ENCODE measurements at regions not wholly inside any gene's neighbourhood (a gene's known extent, or its start where the extent isn't known, plus 50 kb on each side); places are given as distances from the start of the nearest gene placed in this dataset.

- Histone ChIP-seq H3K9me3 (replicated peaks in 1 of 2; ENCODE audit: control insufficient read depth in 2 of 2, insufficient read depth in 1 of 2, low read depth in 1 of 2, low read length in 2 of 2) (peaks cover 0 to 2% of the 10 kb centered on the region in 2 donors), H2BK120ac (ENCODE audit: low read depth, low read length) (no peak overlapping the region), H2BK5ac (ENCODE audit: low read length) (no peak overlapping the region), H3K14ac (ENCODE audit: low read length) (no peak overlapping the region), H3K4ac (ENCODE audit: low read length) (no peak overlapping the region), H3K18ac (ENCODE audit: low read length) (no peak overlapping the region), H2BK15ac (ENCODE audit: low read length) (no peak overlapping the region), H3K4me2 (ENCODE audit: insufficient read depth, low read length, poor library complexity, severe bottlenecking) (no peak overlapping the region), H3K27me3 (ENCODE audit: control insufficient read depth in 3 of 3, insufficient read depth in 3 of 3, low read depth in 1 of 3, low read length in 3 of 3) (no peaks in the 10 kb centered on the region), H3K27ac (replicated peaks; ENCODE audit: low read length) (no peak overlapping the region), H3K23ac (ENCODE audit: low read depth, low read length, poor library complexity) (no peak overlapping the region), H4K91ac (ENCODE audit: low read depth, low read length, poor library complexity) (no peak overlapping the region), H4K8ac (ENCODE audit: low read depth, low read length) (no peak overlapping the region), H2AFZ (ENCODE audit: low read length) (no peak overlapping the region), H3K4me1 (ENCODE audit: control insufficient read depth in 2 of 2, insufficient read depth in 1 of 2, low read depth in 1 of 2, low read length in 2 of 2) (peaks cover 3 to 21% of the 10 kb centered on the region in 2 donors), H2AK5ac (ENCODE audit: low read depth, low read length) (no peak overlapping the region), H3K4me3 (ENCODE audit: low read length in 2 of 2) (no peak overlapping the region), H2BK12ac (ENCODE audit: low read length) (no peak overlapping the region), H3K79me1 (ENCODE audit: low read depth, low read length) (peaks cover 12% of the 10 kb centered on the region), H3K9ac (ENCODE audit: low read depth, low read length, poor library complexity) (no peak overlapping the region), H3K36me3 (replicated peaks in 1 of 2; ENCODE audit: control insufficient read depth in 2 of 2, insufficient read depth in 2 of 2, low read length in 2 of 2) (peaks cover 0 to 2% of the 10 kb centered on the region in 2 donors)
- DNase-seq (ENCODE audit: low spot score): no peak
- 100% methylated on average over 1 of the region's 3 CpGs; no CpG with 5 or more reads in 1 of the 2 donors for WGBS, 2 donors (ENCODE audit: extremely low coverage in 2 of 2, insufficient read length in 2 of 2, insufficient replicate concordance in 1 of 2)
These were observed 1130.5 kb downstream of the BRD1 start for GRCh38 chr22:48697223-48697622.

GRCh38 chr22:48696371-48696770, 1131.3 kb downstream of the BRD1 start:
- no CpG with 5 or more reads among the region's 4 CpGs for WGBS, 2 donors (ENCODE audit: extremely low coverage in 2 of 2, insufficient read length in 2 of 2, insufficient replicate concordance in 1 of 2)

GRCh38 chr22:48695731-48696305, 1131.9 kb downstream of the BRD1 start:
- H3K18ac ChIP-seq (ENCODE audit: low read length): peak overlapping the region; percentile 29

More at GRCh38 chr22:48696371-48696770, 1131.3 kb downstream of the BRD1 start:
- H3K4ac ChIP-seq (ENCODE audit: low read length): no peak overlapping the region
- no peak overlapping the region for H3K4me3 ChIP-seq (ENCODE audit: low read length in 2 of 2)
- no peak overlapping the region for H3K18ac ChIP-seq (ENCODE audit: low read length)
- no peak overlapping the region for H2AK5ac ChIP-seq (ENCODE audit: low read depth, low read length)
- no peak overlapping the region for H2BK5ac ChIP-seq (ENCODE audit: low read length)
- H4K8ac ChIP-seq (ENCODE audit: low read depth, low read length): no peak overlapping the region
- H3K23ac ChIP-seq (ENCODE audit: low read depth, low read length, poor library complexity): no peak overlapping the region
- H3K9ac ChIP-seq (ENCODE audit: low read depth, low read length, poor library complexity): no peak overlapping the region
- peak overlapping the region; percentile 64 for H3K14ac ChIP-seq (ENCODE audit: low read length)
- no peaks in the 10 kb centered on the region for H3K27me3 ChIP-seq (ENCODE audit: control insufficient read depth in 3 of 3, insufficient read depth in 3 of 3, low read depth in 1 of 3, low read length in 3 of 3)
- no peak overlapping the region for H3K27ac ChIP-seq (replicated peaks; ENCODE audit: low read length)
- peaks cover 0 to 2% of the 10 kb centered on the region in 2 donors for H3K9me3 ChIP-seq (replicated peaks in 1 of 2; ENCODE audit: control insufficient read depth in 2 of 2, insufficient read depth in 1 of 2, low read depth in 1 of 2, low read length in 2 of 2)
- no peak for DNase-seq (ENCODE audit: low spot score)
- no peak overlapping the region for H2BK120ac ChIP-seq (ENCODE audit: low read depth, low read length)
- H2BK12ac ChIP-seq (ENCODE audit: low read length): no peak overlapping the region
- H2BK15ac ChIP-seq (ENCODE audit: low read length): no peak overlapping the region
- H4K91ac ChIP-seq (ENCODE audit: low read depth, low read length, poor library complexity): no peak overlapping the region
- peaks cover 0 to 13% of the 10 kb centered on the region in 2 donors for H3K4me1 ChIP-seq (ENCODE audit: control insufficient read depth in 2 of 2, insufficient read depth in 1 of 2, low read depth in 1 of 2, low read length in 2 of 2)
- H3K4me2 ChIP-seq (ENCODE audit: insufficient read depth, low read length, poor library complexity, severe bottlenecking): no peak overlapping the region
- H3K36me3 ChIP-seq (replicated peaks in 1 of 2; ENCODE audit: control insufficient read depth in 2 of 2, insufficient read depth in 2 of 2, low read length in 2 of 2): peaks cover 0 to 2% of the 10 kb centered on the region in 2 donors
- H2AFZ ChIP-seq (ENCODE audit: low read length): no peak overlapping the region
- H3K79me1 ChIP-seq (ENCODE audit: low read depth, low read length): peaks cover 9% of the 10 kb centered on the region

GRCh38 chr22:48695251-48695650, 1132.4 kb downstream of the BRD1 start:
- Histone ChIP-seq H3K27me3 (ENCODE audit: control insufficient read depth in 3 of 3, insufficient read depth in 3 of 3, low read depth in 1 of 3, low read length in 3 of 3) (no peaks in the 10 kb centered on the region), H3K4ac (ENCODE audit: low read length) (no peak overlapping the region), H3K79me1 (ENCODE audit: low read depth, low read length) (peaks cover 9% of the 10 kb centered on the region), H3K18ac (ENCODE audit: low read length) (no peak overlapping the region), H3K27ac (replicated peaks; ENCODE audit: low read length) (no peak overlapping the region), H4K8ac (ENCODE audit: low read depth, low read length) (no peak overlapping the region), H3K36me3 (replicated peaks in 1 of 2; ENCODE audit: control insufficient read depth in 2 of 2, insufficient read depth in 2 of 2, low read length in 2 of 2) (peaks cover 0 to 2% of the 10 kb centered on the region in 2 donors), H2AK5ac (ENCODE audit: low read depth, low read length) (no peak overlapping the region), H2BK5ac (ENCODE audit: low read length) (no peak overlapping the region), H3K9ac (ENCODE audit: low read depth, low read length, poor library complexity) (no peak overlapping the region), H3K14ac (ENCODE audit: low read length) (no peak overlapping the region), H2BK120ac (ENCODE audit: low read depth, low read length) (no peak overlapping the region), H3K4me1 (ENCODE audit: control insufficient read depth in 2 of 2, insufficient read depth in 1 of 2, low read depth in 1 of 2, low read length in 2 of 2) (peaks cover 0 to 9% of the 10 kb centered on the region in 2 donors), H3K9me3 (replicated peaks in 1 of 2; ENCODE audit: control insufficient read depth in 2 of 2, insufficient read depth in 1 of 2, low read depth in 1 of 2, low read length in 2 of 2) (peaks cover 0 to 2% of the 10 kb centered on the region in 2 donors), H2AFZ (ENCODE audit: low read length) (no peak overlapping the region), H2BK15ac (ENCODE audit: low read length) (no peak overlapping the region), H4K91ac (ENCODE audit: low read depth, low read length, poor library complexity) (no peak overlapping the region), H3K4me3 (ENCODE audit: low read length in 2 of 2) (no peak overlapping the region), H2BK12ac (ENCODE audit: low read length) (no peak overlapping the region), H3K23ac (ENCODE audit: low read depth, low read length, poor library complexity) (no peak overlapping the region), H3K4me2 (ENCODE audit: insufficient read depth, low read length, poor library complexity, severe bottlenecking) (no peak overlapping the region)
- WGBS, 2 donors (ENCODE audit: extremely low coverage in 2 of 2, insufficient read length in 2 of 2, insufficient replicate concordance in 1 of 2): no CpG with 5 or more reads among the region's 6 CpGs
- no peak for DNase-seq (ENCODE audit: low spot score)

More at GRCh38 chr22:48695731-48696305, 1131.9 kb downstream of the BRD1 start:
- Histone ChIP-seq H4K8ac (ENCODE audit: low read depth, low read length) (no peak overlapping the region), H3K9ac (ENCODE audit: low read depth, low read length, poor library complexity) (no peak overlapping the region), H2BK15ac (ENCODE audit: low read length) (no peak overlapping the region), H2BK5ac (ENCODE audit: low read length) (no peak overlapping the region), H3K27ac (replicated peaks; ENCODE audit: low read length) (no peak overlapping the region), H2AK5ac (ENCODE audit: low read depth, low read length) (peak overlapping the region; percentile 56), H3K9me3 (replicated peaks in 1 of 2; ENCODE audit: control insufficient read depth in 2 of 2, insufficient read depth in 1 of 2, low read depth in 1 of 2, low read length in 2 of 2) (peaks cover 0 to 2% of the 10 kb centered on the region in 2 donors), H2BK12ac (ENCODE audit: low read length) (no peak overlapping the region), H3K23ac (ENCODE audit: low read depth, low read length, poor library complexity) (no peak overlapping the region), H3K36me3 (replicated peaks in 1 of 2; ENCODE audit: control insufficient read depth in 2 of 2, insufficient read depth in 2 of 2, low read length in 2 of 2) (peaks cover 0 to 2% of the 10 kb centered on the region in 2 donors), H3K14ac (ENCODE audit: low read length) (peak overlapping the region; percentile 64), H3K4me2 (ENCODE audit: insufficient read depth, low read length, poor library complexity, severe bottlenecking) (no peak overlapping the region), H2AFZ (ENCODE audit: low read length) (no peak overlapping the region), H4K91ac (ENCODE audit: low read depth, low read length, poor library complexity) (no peak overlapping the region), H3K4me1 (ENCODE audit: control insufficient read depth in 2 of 2, insufficient read depth in 1 of 2, low read depth in 1 of 2, low read length in 2 of 2) (peaks cover 0 to 12% of the 10 kb centered on the region in 2 donors), H3K79me1 (ENCODE audit: low read depth, low read length) (peaks cover 9% of the 10 kb centered on the region), H3K4ac (ENCODE audit: low read length) (no peak overlapping the region), H3K4me3 (ENCODE audit: low read length in 2 of 2) (no peak overlapping the region), H2BK120ac (ENCODE audit: low read depth, low read length) (no peak overlapping the region), H3K27me3 (ENCODE audit: control insufficient read depth in 3 of 3, insufficient read depth in 3 of 3, low read depth in 1 of 3, low read length in 3 of 3) (no peaks in the 10 kb centered on the region)
- DNase-seq (ENCODE audit: low spot score): no peak
- WGBS, 2 donors (ENCODE audit: extremely low coverage in 2 of 2, insufficient read length in 2 of 2, insufficient replicate concordance in 1 of 2): no CpG with 5 or more reads among the region's 19 CpGs
